ENCODE measurements at regions not wholly inside any gene's neighbourhood (a gene's known extent, or its start where the extent isn't known, plus 50 kb on each side); places are given as distances from the start of the nearest gene placed in this dataset.

DNA sequence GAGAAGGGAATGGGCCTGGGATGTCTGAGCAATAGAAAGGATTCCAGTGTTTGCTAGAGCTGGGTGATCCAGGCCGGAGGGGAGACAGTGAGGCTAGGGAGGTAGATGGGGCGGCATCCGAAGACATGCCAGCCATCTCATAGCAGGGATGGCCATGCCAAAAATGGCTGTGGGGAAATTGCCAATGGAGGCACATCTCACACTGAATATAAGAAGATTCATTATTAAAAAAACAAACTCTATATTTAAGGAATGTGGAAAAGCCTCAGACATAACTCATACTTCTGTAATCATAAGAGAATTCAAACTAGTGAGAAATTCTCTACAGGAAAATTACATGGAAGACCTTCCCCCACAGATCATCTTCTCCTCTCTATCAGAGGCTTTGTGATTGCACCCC, 289.2 kb downstream of the FGF9 start:
- DNase-seq (ENCODE audit: low read depth in 2 of 2), result no peak

DNA sequence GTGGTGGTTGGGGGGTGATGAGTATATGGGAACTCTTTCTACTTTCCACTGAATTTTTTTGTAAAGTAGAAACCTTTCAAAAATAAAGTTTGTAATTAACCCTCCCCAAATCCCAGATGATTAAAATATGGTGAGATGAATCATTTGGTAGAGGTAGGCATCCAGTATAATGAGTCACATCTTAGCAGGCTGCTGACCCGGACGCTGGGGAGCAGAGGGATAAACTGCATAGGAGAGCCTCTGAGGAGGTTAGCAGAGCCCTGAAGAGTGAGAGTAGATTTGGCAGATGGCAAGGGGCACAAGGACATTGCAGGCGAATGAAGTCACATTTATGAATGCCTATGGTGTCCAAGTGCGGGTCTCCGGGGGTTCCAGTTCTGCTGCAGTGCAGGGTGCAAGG, 293.8 kb downstream of the FGF9 start:
- DNase-seq (ENCODE audit: low read depth in 2 of 2), result no peak

DNA sequence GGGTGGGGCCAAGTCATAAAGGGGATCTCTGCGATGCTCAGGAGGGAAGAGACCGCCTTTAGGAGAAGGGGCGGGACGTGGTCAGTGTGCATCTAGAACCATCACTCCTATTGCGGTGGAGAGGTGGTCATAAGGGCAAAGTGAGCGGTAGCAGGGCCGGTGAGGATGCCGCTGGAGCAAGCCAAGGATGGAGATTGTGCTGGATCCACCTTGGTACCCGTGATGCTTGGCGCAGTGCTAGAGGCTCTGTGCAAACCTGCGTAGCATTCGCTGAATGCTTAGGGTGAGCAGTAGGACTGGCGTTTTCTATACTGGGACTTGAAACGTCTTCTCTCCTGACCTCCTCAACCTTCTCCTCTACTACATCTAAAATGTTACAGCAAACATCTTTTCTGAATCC, 294.2 kb downstream of the FGF9 start:
- no peak for DNase-seq (ENCODE audit: low read depth in 2 of 2)

DNA sequence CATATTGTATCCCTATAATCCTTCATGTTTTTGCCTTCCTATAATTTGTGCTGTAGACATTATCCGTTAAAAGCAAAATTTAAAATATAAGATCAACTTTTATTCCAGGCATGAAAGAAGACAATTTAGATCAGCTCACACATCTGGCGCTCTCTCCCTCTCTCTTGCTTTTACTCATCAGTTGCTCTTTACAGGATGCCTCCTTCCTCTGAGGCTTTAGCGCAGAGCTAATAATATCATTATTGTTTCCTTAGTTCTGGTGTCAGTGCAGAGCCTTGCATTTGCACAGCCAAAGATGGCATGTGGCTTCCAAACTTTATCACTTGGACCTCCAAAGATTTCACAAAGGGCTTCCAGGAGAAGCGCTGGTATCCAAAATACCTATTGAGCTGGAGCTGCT, 295.1 kb downstream of the FGF9 start:
- DNase-seq (ENCODE audit: low read depth in 2 of 2), result no peak

DNA sequence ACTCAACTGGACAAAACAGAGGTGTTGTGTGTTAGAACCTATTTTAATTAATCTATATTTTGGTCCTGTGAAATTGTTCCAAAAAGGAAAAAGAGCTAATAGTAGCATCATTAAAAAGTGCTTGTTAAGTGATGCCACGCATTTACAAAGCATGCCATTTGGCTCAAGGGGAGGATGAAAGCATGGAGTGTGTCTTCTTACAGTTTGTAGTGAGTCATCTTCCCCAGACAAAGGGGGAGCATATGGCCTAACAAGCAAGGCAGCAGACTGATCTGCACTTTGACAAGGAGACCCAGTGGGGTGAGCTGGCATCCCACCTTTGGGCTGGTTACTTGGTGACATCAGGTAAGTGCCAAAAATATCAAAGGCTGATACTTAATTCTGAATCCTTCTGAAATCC, 297.0 kb downstream of the FGF9 start:
- no peak for DNase-seq (ENCODE audit: low read depth in 2 of 2)

DNA sequence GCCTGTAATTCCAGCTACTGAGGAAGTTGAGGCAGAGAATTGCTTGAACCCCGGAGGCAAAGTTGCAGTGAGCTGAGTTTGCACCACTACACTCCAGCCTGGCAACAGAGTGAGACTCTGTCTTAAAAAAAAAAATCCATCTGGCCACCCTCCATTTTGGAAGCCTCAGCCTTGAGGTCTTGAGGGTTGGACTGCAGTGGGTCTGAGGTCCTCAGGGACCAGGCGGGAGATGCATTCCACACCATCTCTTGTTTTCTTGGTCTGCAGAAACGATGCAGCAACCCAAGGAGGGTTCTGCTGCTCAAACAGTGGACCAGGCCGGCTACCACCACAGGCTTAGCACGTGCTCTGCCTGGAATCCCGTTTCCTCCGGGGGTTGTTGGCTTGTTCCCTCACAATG, 299.3 kb downstream of the FGF9 start:
- DNase-seq (ENCODE audit: low read depth in 2 of 2), result no peak

DNA sequence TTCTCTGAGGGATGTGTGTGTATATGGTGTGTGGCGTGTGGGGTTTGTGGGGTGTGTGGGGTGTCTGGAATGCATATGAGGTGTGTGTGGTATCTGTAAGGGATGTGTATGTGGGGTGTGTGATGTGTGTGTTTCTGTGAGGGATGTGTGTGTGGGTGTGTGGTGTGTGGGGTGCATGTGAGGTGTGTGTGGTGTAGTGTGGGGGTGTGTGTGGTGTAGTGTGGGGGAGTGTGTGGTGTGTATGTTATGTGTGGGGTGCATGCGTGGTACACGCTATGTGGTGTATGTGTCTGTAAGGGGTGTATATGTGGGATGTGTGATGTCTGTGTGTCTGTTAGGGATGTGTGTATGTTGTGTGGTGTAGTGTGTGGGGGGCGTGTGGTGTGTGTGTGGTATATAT, 300.0 kb downstream of the FGF9 start:
- DNase-seq (ENCODE audit: low read depth in 2 of 2), result no peak

DNA sequence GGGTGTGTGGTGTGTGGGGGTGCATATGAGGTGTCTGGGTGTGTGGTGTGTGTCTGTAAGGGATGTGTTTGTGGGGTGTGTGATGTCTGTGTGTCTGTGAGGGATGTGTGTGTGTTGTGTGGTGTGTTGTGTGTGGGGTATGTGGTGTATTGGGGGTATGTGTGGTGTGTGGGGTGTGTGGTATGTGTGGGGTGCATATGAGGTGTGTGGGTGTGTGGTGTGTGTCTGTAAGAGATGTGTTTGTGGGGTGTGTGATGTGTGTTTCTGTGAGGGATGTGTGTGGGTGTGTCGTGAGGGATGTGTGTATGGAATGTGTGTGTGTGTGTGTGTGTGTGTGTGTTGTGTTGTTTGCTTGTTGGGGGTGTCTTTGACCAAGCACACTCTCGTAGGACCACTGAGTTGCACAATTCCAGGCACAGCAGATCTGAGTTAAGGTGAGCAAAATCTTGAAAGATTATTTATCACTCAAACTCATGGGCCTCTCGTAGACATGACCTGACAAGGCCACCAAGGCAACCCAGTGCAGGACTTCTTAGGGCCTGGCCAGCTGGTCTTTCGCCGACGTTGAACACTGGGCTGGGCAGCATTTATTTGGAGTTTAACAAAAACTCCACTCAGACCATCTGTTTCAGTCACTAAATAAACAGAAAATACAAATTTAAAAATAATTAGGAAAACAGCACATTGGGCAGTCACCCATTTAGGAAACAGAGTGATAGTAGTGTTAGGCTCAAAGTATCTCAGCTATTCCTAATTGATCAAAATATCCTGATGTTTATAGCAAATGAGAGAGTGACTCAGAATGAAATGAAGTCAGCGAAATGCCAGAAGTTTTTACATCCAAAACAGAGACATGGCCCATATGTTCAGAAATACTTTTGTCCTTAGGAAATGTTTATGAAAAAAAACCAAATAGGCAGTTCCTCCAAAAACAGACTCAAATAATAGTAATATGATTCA, 301.1 kb downstream of the FGF9 start:
- no peak for DNase-seq (ENCODE audit: low read depth in 2 of 2)

DNA sequence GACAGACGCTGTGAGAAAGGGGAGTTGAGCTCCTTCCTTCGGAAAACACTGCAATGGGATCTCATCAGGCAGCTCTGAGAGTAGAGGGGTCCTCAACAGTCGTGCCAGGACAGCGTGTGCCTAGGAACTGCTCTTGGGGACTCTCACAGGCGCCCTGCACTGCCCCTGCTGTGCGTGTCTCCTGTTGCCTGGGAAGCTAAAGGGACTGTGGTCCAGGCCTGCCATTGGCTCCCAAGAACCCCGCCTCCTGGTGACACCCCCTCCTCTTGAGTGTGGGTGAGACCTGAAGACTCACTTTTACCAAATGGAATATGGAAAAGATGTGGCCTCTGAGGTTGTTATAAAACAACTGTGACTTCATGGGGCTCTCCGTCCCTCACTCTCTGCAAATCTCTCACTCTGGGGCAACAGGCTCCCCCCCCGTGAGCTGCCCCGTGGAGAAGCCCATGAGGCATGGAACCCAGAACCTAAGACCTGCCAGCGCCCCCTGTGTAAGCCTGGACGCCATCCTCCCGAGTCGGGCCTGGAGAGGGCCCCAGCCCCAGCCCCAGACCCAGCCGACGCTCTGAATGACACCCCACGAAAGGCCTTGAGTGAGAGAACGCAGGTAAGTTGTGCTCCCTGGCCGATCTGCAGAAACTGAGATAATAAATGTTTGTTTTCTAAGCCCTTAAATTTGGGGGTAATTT, 302.7 kb downstream of the FGF9 start:
- DNase-seq (ENCODE audit: low read depth in 2 of 2), result no peak

DNA sequence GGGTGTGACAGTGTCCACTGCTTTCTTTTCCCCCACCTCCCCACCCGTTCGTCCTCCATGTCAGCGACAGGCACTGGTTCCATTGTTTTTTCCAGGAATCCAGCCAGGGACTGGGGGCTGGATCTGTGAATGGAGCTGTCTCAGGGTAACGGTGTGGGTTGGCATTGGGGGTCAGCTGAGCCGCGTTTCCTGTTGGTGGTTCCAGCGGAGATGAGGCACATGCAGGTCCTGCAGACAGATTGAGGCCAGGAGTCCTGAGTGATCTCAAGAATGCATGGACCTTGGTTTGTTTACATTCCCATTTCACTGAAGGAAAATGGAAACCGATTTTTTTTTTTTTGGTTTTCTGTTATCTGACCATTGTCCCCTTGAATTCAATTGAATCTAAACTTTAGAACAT, 303.9 kb downstream of the FGF9 start:
- no peak for DNase-seq (ENCODE audit: low read depth in 2 of 2)

DNA sequence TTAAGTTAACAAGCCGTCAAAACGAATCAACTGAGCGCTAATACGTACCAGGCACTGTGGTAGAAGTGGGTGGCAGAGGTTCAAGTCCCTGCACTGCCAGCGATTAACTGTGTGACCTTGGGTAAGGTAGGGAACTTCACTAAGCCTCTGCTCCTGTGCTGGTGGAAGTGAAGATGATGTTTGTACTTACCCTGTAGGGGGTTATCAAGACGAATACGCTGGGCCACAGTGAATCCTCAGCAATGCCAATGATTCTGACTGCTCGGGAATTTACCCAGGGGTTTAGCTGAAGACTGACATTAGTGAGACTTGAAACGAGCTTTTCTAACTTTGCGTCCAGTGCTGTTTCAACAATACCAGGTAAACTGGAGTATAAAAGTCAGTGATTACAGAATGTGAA, 305.3 kb downstream of the FGF9 start:
- no peak for DNase-seq (ENCODE audit: low read depth in 2 of 2)

DNA sequence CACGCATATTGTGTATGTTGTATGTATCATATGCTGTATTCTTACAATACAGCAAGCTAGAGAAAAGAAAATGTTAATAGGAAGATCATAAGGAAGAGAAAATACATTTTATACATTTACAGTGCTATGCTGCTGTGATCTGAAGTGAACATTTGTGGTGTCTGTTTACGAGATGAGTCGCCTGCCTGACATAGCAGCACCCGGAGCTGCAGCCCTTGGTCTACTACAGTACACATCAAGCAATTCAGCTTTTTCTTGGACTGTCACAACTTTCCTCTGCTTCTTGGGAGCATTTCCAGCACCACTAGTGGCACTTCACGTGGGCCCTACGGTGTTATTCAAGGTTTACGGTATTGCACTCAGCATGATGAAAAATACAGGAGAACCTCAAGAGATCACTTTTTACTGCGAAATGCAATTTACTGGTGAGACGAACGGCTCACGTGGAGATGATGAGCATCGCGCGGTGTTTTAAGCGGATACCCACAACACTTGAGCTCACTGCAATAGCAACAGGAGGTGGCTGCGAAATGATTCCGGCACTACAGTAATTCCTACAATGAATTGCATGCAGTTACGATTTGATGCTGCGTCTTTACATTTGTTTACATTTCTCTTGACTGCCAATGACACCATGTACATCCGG, 308.4 kb downstream of the FGF9 start:
- no peak for DNase-seq (ENCODE audit: low read depth in 2 of 2)

DNA sequence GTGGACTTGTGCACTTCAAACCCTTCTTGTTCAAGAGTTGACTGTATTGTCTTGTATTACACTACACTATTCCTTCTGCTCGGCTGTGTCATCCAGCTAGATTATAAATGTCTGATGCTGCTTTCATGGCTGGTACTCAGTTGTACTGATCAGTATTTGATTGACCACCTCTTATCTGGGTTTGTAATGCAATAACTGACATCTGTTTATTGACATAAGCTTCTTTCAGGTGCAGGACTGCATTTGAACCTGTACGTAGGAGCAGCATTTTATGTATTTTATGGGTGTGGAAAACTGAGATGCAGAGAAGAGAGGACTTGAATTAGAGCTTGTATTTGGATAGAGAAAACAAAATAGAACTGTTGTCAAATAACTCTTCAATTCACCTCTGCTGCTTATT, 309.2 kb downstream of the FGF9 start:
- DNase-seq (ENCODE audit: low read depth in 2 of 2), result no peak

DNA sequence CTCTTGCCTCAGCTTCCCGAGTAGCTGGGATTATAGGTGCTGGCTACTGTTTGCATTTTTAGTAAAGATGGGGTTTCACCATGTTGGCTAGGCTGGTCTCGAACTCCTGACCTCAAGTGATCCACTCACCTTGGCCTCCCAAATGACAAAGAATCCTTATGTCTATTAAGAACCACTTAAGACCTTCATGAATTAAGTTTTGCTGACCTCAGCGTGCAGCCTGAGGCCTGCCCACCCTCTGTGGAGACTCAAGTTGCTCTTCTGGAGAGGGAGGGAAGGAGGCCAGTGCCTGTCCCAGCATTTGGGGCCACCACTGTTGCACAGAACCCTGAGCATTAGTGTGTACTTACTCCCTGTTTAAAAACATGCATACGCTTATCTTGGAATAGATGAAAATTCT, 313.3 kb downstream of the FGF9 start:
- DNase-seq (ENCODE audit: low read depth in 2 of 2), result no peak

DNA sequence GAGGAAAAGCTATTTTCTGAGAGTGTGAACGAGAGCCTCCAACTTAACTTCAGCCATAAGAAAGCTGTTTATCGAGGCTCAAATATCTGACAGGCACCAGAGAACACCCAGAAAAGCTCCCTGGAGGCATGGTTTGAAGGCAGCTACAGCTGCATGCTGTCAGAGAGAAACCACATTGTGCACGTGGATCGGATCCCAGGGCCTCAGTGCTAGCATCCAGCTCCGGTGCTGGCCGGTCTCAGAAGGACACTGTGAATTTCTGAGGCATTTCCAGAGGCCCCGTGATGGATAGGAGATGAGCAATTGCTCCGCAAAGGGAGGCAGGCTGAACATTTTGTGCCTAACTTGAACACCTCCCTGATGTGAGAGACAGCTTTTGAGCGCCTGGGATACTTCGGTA, 315.7 kb downstream of the FGF9 start:
- DNase-seq (ENCODE audit: low read depth in 2 of 2), result no peak

DNA sequence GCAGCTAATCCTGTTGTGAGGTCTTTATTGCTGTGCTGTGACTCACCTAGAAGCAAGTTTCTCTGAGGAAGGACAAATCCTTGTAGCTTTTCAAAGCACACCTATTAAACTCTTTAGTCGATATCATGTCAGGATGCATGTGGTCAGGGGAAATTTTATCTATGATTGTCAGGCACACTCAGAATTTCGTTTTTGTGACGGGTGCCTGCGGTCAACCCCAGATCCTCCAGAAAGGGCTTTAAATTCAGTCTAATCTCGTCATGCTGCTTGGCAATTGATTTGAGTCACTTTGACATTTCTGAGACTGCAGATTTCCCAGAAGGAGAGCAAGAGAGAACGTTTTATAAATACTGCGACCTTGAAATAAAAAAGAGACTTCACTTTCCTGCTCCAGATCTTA, 316.9 kb downstream of the FGF9 start:
- DNase-seq (ENCODE audit: low read depth in 2 of 2), result no peak

DNA sequence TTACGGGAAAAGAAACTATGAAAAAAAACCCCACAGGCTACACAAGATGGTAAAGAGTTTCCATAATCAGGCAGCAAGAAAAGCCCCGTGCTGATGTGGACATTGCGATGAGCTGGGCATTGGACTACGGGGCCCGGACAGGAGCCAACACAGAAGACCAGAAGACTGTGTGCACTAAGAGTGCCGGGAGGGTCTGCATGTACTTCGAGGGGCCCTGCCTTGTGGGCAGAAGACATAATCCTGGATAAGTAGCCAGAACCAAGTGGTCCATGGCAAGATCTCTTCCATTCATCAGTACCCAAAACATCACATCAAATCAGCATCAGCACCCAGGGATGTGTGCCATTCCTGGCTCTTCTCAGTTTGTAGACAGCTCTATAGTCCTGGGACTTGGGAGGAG, 317.8 kb downstream of the FGF9 start:
- no peak for DNase-seq (ENCODE audit: low read depth in 2 of 2)

DNA sequence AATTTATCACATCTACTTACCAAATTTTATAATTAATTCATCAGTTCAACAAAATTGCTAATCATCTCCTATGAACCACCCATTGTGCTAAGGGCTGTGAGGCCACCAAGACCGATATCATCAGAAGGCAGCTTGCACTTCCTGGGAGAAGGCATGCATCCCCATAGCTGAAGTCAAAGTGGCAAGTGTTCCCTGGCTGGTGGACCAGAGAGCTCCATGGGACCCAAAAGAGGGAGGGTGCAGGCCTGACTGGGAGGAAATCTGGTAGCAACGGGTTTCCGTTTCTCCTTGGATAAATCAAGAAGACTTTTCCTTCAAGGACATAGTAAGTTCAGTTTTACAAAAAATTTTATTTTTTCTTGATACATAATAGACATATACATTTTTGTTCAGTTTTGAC, 325.2 kb downstream of the FGF9 start:
- DNase-seq (ENCODE audit: low read depth in 2 of 2), result no peak

DNA sequence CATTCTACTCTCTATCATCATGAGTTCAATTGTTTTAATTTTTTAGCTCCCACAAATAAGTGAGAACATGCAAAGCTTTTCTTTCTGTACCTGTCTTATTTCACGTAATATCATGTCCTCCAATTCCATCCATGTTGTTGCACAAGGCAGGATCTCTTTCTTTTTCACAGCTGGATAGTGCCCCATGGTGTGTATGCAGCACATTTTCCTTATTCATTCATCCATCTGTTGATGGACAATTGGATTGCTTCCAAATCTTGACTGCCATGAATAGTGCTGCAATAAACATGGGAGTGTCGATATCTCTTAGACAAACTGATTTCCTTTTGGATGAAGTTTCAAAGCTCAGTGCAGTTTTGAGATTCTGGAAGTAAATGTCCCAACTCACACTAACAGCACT, 326.9 kb downstream of the FGF9 start:
- no peak for DNase-seq (ENCODE audit: low read depth in 2 of 2)

DNA sequence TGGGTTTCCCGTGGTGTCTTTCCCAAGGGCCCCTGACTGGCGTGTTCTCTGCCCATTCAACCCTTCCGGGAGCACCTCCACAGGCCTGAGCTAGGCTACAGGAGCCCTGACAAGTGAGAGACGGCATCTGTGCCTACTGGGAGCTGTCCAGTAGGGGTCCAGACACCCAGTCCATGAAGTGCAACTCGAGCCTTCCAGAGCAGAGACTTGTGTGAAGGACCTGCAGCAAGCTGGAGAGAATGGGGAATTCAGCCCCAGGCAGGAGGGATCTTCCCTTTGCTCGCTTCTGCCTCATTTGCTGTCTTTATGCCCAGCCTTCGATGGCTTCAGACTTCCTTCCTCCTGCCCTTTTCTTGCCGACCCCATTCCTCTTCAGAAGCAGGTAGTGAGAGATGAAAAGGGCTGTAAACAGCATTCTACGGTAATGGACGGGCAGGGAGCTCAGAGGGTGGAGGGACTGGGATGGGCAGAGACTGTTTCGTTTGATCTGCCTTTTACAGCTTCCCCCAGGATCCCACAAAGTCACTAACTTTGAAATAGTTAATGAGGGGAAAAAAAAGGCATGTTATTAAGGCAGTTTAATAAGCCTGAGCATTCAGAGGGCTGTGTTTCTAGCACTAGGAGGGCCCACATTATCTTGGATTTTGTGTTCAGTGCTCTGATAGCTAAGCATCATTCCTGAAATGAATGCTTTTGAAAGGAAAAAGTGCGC, 327.6 kb downstream of the FGF9 start:
- no peak for DNase-seq (ENCODE audit: low read depth in 2 of 2)

DNA sequence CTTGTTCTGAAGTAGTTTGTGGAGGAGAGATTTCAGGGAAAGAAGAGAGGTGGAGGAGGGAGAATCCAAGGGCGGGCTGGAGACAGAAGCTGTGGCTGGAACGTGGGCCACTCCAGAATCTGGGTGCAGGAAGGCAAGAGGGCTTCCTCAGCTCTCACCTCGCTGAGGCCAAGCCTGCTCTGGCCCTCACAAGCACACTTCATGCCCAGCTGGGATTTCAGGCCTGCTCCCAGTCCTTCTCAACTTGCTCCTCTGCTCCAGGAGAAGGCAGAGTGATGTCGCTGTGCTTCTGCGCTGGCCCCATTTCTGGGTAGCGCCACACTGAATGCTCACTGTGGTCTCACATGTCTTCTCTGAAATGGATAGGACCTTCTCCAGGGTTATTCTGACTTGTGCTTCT, 328.8 kb downstream of the FGF9 start:
- DNase-seq (ENCODE audit: low read depth in 2 of 2), result no peak

DNA sequence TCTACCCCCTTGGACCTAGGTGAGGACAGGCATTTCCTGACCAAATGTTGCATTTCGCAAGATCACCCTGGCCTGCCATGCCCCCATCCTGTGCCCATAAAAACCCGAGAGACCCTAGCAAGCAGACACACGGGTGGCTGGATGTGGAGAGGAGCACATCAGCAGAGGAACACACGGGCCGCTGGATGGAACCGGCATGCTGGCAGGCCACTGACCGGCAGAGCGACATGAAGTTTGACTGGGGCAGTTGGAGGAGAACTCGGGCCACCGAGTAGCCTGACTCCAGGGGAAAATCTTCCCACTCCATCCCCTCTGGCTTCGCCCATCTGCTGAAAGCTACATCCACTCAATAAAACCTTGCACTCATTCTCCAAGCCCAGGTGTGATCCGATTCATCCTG, 329.3 kb downstream of the FGF9 start:
- no peak for DNase-seq (ENCODE audit: low read depth in 2 of 2)

Data from activated CD4-positive, alpha-beta T cell treated with anti-CD3 and anti-CD28 coated beads for 24 hours (primary cell).